Astrocyte (in vitro differentiated cells and primary cell): ENCODE measurements at regions not wholly inside any gene's neighbourhood (a gene's known extent, or its start where the extent isn't known, plus 50 kb on each side); places are given as distances from the start of the nearest gene placed in this dataset.

ENCODE experiments used
- DNase-seq: peaks from one replicate; pipeline ENCODE4 v3.0.0-alpha.2; 2010; ENCODE audit warnings: low read depth
- FAIRE-seq: peaks from 2 replicates; lab custom pipeline; 2011; peaks lifted over from hg19 to GRCh38; lab: Jason Lieb, UNC
- H2AFZ ChIP-seq: 2 replicates; pipeline ENCODE4 v1.6.0; 2012; ENCODE audit warnings: low read depth, low read length, inconsistent platforms
- H3K27ac ChIP-seq: 2 replicates; pipeline ENCODE4 v1.5.1; 2011; ENCODE audit warnings: low read depth, low read length, inconsistent platforms
- H3K27me3 ChIP-seq: 2 replicates; pipeline ENCODE4 v1.6.0; 2011; ENCODE audit warnings: low read length, inconsistent platforms; ENCODE audit not compliant: insufficient read depth
- H3K36me3 ChIP-seq: 2 replicates; pipeline ENCODE4 v1.5.1; 2011; ENCODE audit warnings: low read length, inconsistent platforms; ENCODE audit not compliant: insufficient read depth
- H3K4me1 ChIP-seq: 2 replicates; pipeline ENCODE4 v1.5.1; 2011; ENCODE audit warnings: low read length, inconsistent platforms; ENCODE audit not compliant: insufficient read depth
- H3K4me2 ChIP-seq: 2 replicates; pipeline ENCODE4 v1.6.0; 2012; ENCODE audit warnings: low read length, inconsistent platforms
- H3K4me3 ChIP-seq: 2 replicates; pipeline ENCODE4 v1.5.1; 2011; ENCODE audit warnings: low read depth, mild to moderate bottlenecking, low read length, inconsistent platforms; ENCODE audit not compliant: insufficient read depth
- H3K79me2 ChIP-seq: 2 replicates; pipeline ENCODE4 v1.6.0; 2012; ENCODE audit warnings: mild to moderate bottlenecking, low read length, inconsistent platforms; ENCODE audit not compliant: insufficient read depth
- H3K9ac ChIP-seq: 2 replicates; pipeline ENCODE4 v1.6.0; 2012; ENCODE audit warnings: mild to moderate bottlenecking, low read length, inconsistent platforms
- H3K9me3 ChIP-seq: 2 replicates; pipeline ENCODE4 v1.5.1; 2012; ENCODE audit warnings: low read depth, mild to moderate bottlenecking, low read length, inconsistent platforms; ENCODE audit not compliant: insufficient read depth
- H4K20me1 ChIP-seq: 2 replicates; pipeline ENCODE4 v1.6.0; 2012; ENCODE audit warnings: low read length, inconsistent platforms; ENCODE audit not compliant: insufficient read depth
- H3K27ac Mint-ChIP-seq: one replicate; pipeline ENCODE4 v1.8.0; 2021; ENCODE audit warnings: mild to moderate bottlenecking, mixed read lengths; ENCODE audit not compliant: unreplicated experiment
- H3K27me3 Mint-ChIP-seq: one replicate; pipeline ENCODE4 v1.8.0; 2021; ENCODE audit warnings: low read depth, mixed read lengths; ENCODE audit not compliant: unreplicated experiment
- H3K36me3 Mint-ChIP-seq: one replicate; pipeline ENCODE4 v1.8.0; 2021; ENCODE audit warnings: low read depth, mixed read lengths; ENCODE audit not compliant: unreplicated experiment
- H3K4me1 Mint-ChIP-seq: one replicate; pipeline ENCODE4 v1.8.0; 2021; ENCODE audit warnings: low read depth, mixed read lengths; ENCODE audit not compliant: unreplicated experiment
- H3K4me3 Mint-ChIP-seq: one replicate; pipeline ENCODE4 v1.8.0; 2021; ENCODE audit warnings: mild to moderate bottlenecking, moderate library complexity, mixed read lengths; ENCODE audit not compliant: unreplicated experiment
- H3K9me3 Mint-ChIP-seq: one replicate; pipeline ENCODE4 v1.8.0; 2021; ENCODE audit warnings: mild to moderate bottlenecking, mixed read lengths; ENCODE audit not compliant: unreplicated experiment
- CTCF ChIP-seq: IDR thresholded peaks from 2 replicates; pipeline ENCODE4 v1.5.1; 2011; ENCODE audit warnings: low read depth, mild to moderate bottlenecking, inconsistent platforms, low read length, moderate library complexity; ENCODE audit not compliant: insufficient read depth
- EZH2 ChIP-seq: IDR thresholded peaks from 2 replicates; pipeline ENCODE4 v1.6.1; 2012; ENCODE audit warnings: mild to moderate bottlenecking, low read length, inconsistent platforms; ENCODE audit not compliant: insufficient read depth

- no peak overlapping the region for H3K4me3 ChIP-seq
- H3K79me2 ChIP-seq = no peaks in the 10 kb centered on the region
- no peak overlapping the region for H3K9ac ChIP-seq
- FAIRE-seq (no peak), DNase-seq (no peak)
- no peak overlapping the region for H3K27ac ChIP-seq
- H3K4me1 ChIP-seq = no peaks in the 10 kb centered on the region
- no peaks in the 10 kb centered on the region for H3K27me3 ChIP-seq
- no peak overlapping the region for H3K4me2 ChIP-seq
- H3K27ac Mint-ChIP-seq = no peak overlapping the region
- H3K4me3 Mint-ChIP-seq = no peak overlapping the region
- H2AFZ ChIP-seq = no peak overlapping the region
- no peaks in the 10 kb centered on the region for H3K36me3 ChIP-seq
- H3K4me1 Mint-ChIP-seq = no peaks in the 10 kb centered on the region
- TF ChIP-seq CTCF = no peak
- TF ChIP-seq EZH2 = no peak
- no peaks in the 10 kb centered on the region for H3K36me3 Mint-ChIP-seq
- no peaks in the 10 kb centered on the region for H4K20me1 ChIP-seq
- peaks cover 18% of the 10 kb centered on the region for H3K9me3 Mint-ChIP-seq
- peaks cover 9% of the 10 kb centered on the region for H3K27me3 Mint-ChIP-seq
- peaks cover 4% of the 10 kb centered on the region for H3K9me3 ChIP-seq
These were observed 174.8 kb upstream of the CLINT1 start for GRCh38 chr5:158033724-158034123.

- peaks cover 9% of the 10 kb centered on the region for H3K27me3 Mint-ChIP-seq
- no peak for FAIRE-seq
These were observed 174.1 kb upstream of the CLINT1 start for GRCh38 chr5:158033076-158033475.

More at GRCh38 chr5:158033076-158033475, 174.1 kb upstream of the CLINT1 start:
- H3K9ac ChIP-seq = no peak overlapping the region
- no peaks in the 10 kb centered on the region for H3K27me3 ChIP-seq
- no peaks in the 10 kb centered on the region for H3K79me2 ChIP-seq
- Mint-ChIP-seq H3K36me3 (no peaks in the 10 kb centered on the region), H3K27ac (no peak overlapping the region), H3K4me1 (no peaks in the 10 kb centered on the region), H3K9me3 (peaks cover 17% of the 10 kb centered on the region), H3K4me3 (no peak overlapping the region)
- DNase-seq = no peak
- H3K36me3 ChIP-seq = no peaks in the 10 kb centered on the region
- no peaks in the 10 kb centered on the region for H3K4me1 ChIP-seq
- TF ChIP-seq CTCF = no peak
- TF ChIP-seq EZH2 = no peak
- H3K9me3 ChIP-seq = peaks cover 4% of the 10 kb centered on the region
- no peak overlapping the region for H2AFZ ChIP-seq
- no peaks in the 10 kb centered on the region for H4K20me1 ChIP-seq
- H3K4me3 ChIP-seq = no peak overlapping the region
- no peak overlapping the region for H3K27ac ChIP-seq
- no peak overlapping the region for H3K4me2 ChIP-seq
